ENCODE measurements at regions not wholly inside any gene's neighbourhood (a gene's known extent, or its start where the extent isn't known, plus 50 kb on each side); places are given as distances from the start of the nearest gene placed in this dataset.

DNA sequence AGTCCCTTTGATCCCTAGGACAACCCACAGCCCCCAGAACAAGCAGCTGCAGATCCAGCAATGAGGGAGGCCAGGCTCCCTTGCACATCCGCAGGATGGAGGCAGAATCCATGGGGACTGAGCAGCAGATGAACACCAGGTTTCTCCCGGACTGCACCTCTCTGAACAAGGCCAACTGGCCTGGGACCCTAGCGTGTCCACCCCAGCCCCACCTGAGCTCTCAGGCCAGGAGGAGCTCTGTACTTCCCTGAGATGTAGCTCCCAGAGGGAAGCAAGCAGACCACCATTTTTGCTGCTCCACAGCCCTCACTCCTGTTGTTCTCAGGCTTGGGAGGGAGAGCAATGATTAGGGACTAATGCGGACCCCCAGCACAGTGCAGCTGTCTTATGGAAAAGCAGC is 1195.8 kb downstream of the PCDH18 start:
- DNase-seq (ENCODE audit: low read depth, low spot score), result no peak
- H3K4me3 ChIP-seq (ENCODE audit: low read depth, low read length), result no peak overlapping the region
- CTCF ChIA-PET, result no interaction called here
- POLR2A ChIA-PET, result interaction anchor here (0.6 kb wide), 1 partner anchor 1860 kb away, joined by 3 read pairs; no protein-coding TSS in a partner anchor
- TF ChIP-seq, protein P1, sequence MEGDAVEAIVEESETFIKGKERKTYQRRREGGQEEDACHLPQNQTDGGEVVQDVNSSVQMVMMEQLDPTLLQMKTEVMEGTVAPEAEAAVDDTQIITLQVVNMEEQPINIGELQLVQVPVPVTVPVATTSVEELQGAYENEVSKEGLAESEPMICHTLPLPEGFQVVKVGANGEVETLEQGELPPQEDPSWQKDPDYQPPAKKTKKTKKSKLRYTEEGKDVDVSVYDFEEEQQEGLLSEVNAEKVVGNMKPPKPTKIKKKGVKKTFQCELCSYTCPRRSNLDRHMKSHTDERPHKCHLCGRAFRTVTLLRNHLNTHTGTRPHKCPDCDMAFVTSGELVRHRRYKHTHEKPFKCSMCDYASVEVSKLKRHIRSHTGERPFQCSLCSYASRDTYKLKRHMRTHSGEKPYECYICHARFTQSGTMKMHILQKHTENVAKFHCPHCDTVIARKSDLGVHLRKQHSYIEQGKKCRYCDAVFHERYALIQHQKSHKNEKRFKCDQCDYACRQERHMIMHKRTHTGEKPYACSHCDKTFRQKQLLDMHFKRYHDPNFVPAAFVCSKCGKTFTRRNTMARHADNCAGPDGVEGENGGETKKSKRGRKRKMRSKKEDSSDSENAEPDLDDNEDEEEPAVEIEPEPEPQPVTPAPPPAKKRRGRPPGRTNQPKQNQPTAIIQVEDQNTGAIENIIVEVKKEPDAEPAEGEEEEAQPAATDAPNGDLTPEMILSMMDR (IDR thresholded peaks at IDR 0.05; ENCODE audit: insufficient read depth, low read length, missing control alignments), result no peak

DNA sequence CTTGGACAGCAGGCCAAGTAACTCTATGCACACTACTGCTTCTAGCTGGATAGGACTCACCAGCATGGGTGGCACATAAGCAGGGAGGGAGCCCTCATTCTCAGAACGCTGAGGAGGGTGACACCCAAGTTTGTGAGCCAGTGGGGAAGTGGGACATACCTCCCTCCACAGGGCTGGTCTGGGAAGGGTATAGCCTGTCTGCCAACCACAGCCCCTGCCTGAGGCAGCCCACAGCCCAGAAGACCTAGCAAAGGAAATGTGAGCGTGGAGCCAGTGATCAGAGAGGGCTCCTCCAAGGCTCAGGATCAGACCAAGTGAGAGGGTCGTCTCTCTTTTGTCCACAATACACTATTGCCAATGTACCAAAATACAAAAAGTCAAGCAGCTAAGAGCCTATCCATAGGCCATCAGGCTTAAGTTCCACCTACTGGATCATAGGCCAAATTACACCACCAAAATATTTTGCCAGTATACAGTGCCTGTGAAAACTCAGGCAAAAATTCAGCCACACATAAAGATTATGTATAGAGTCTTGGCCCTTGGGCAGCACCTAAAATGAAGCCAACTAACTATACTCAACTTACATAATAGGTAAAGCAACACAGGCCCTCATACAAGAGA is 1203.1 kb downstream of the PCDH18 start:
- POLR2A ChIA-PET, result no interaction called here
- no peak overlapping the region for H3K4me3 ChIP-seq (ENCODE audit: low read depth, low read length)
- no peak for DNase-seq (ENCODE audit: low read depth, low spot score)
- TF ChIP-seq, protein P1 (IDR thresholded peaks at IDR 0.05; ENCODE audit: insufficient read depth, low read length, missing control alignments), result no peak
- CTCF ChIA-PET, result no interaction called here

DNA sequence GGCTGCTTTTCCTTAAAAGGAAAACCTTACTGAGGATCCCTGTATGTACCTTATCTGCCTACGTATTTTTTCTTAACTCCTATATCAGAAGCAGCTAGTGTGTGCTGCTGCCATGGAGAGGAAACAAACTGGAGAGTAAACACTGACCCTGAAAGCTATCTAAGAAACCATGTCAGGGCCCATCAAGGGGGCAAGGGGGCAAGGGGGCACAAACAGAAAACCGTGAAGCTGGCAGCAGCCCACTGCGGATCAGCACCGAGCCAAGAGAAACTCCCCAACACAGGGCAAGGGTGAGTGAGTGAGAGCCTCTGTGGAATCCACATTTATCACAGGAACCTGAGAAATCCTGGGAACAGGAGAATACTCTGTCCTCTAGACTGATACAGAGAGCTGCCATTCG is 1204.2 kb downstream of the PCDH18 start:
- ChIA-PET CTCF (no interaction called here), POLR2A (no interaction called here)
- DNase-seq (ENCODE audit: low read depth, low spot score), result no peak
- TF ChIP-seq, protein P1 (IDR thresholded peaks at IDR 0.05; ENCODE audit: insufficient read depth, low read length, missing control alignments), result no peak
- H3K4me3 ChIP-seq (ENCODE audit: low read depth, low read length), result no peak overlapping the region

DNA sequence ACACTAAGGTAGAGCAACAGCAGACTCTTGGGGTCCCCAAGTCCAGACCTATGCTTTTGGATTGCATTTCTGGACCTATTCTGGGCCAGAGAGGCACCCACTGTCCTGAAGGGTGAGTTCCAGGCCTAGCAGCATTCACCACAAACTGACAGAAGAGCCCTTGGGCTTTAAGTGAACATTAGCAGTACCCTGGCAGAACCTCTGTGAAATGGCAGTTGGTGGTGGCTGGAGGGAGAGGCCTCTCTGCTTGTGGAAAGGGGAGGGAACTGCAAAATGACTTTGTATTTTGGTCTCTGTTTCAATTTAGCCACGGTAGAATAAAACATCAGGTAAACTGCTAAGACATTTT is 1211.9 kb downstream of the PCDH18 start:
- H3K4me3 ChIP-seq (ENCODE audit: low read depth, low read length), result no peak overlapping the region
- ChIA-PET CTCF (no interaction called here), POLR2A (no interaction called here)
- no peak for DNase-seq (ENCODE audit: low read depth, low spot score)
- TF ChIP-seq, protein P1 (IDR thresholded peaks at IDR 0.05; ENCODE audit: insufficient read depth, low read length, missing control alignments), result no peak

DNA sequence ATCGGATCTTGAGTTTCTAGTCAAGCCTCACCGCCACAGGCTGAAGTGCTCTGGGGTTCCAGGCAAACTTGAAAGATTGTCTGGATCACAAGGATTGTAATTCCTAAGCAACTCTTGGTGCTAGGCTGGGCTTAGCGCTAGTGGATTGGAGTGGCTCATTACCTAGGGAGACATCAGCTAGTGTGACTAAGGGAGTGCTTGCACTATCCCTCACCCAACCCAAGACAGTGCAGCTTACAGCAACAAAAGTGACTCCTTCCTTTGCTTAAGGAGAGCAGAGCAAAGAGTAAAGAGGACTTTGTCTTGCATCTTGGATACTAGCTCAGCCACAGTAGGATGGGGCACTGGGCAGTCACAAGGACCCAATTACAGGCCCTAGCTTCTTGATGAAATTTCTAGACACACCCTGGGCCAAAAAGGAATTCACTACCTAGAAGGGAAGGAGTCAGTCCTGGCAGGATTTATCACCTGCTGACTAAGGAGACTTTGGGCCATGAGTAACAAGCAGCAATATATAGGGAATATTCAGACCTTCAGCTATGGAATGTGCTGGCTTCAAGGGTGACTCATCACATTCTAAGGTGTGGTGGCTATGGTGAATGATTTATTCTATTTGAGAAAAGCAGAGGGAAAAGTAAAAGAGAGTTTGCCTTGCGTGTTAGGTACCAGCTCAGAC is 1212.4 kb downstream of the PCDH18 start:
- CTCF ChIA-PET, result no interaction called here
- H3K4me3 ChIP-seq (ENCODE audit: low read depth, low read length), result no peak overlapping the region
- DNase-seq (ENCODE audit: low read depth, low spot score), result no peak
- POLR2A ChIA-PET, result no interaction called here
- TF ChIP-seq, protein P1 (IDR thresholded peaks at IDR 0.05; ENCODE audit: insufficient read depth, low read length, missing control alignments), result no peak

DNA sequence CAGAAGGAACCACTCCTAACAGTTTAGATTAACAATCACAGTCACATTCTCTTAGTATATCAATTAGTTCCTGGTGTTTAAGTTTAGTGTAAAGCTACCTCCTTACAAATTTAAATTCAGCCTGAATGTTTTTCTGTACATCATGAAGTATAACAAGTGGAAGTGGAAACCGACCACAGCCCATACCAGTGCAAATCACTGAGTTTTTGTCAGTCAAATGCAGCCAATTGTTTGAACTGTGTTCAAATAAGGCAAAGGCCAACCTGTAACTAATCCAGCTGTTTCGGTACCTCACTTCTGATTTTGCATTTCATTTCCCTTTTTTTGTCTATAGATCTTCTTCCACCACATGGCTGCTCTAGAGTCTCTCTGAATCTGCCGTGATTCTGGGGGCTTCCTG is 1215.3 kb downstream of the PCDH18 start:
- TF ChIP-seq, protein P1 (IDR thresholded peaks at IDR 0.05; ENCODE audit: insufficient read depth, low read length, missing control alignments), result no peak
- ChIA-PET CTCF (no interaction called here), POLR2A (no interaction called here)
- no peak overlapping the region for H3K4me3 ChIP-seq (ENCODE audit: low read depth, low read length)
- DNase-seq (ENCODE audit: low read depth, low spot score), result no peak
